HT-29 (cell line): ENCODE measurements at regions not wholly inside any gene's neighbourhood (a gene's known extent, or its start where the extent isn't known, plus 50 kb on each side); places are given as distances from the start of the nearest gene placed in this dataset.
A peak's percentile ranks its signal among the peaks of the same experiment; 100 is the strongest.
"Not testable (repeated sequence)": the region's sequence is repeated elsewhere in the genome, so short reads cannot be mapped to it uniquely, and the experiment has no call there.

ENCODE experiments used
- DNase-seq: peaks from one replicate; pipeline ENCODE4 v3.0.0-alpha.2; 2015; ENCODE audit warnings: low spot score

GRCh38 chr13:19123502-19123901 is 58.1 kb downstream of the TUBA3C start:
- DNase-seq: no peak

DNA sequence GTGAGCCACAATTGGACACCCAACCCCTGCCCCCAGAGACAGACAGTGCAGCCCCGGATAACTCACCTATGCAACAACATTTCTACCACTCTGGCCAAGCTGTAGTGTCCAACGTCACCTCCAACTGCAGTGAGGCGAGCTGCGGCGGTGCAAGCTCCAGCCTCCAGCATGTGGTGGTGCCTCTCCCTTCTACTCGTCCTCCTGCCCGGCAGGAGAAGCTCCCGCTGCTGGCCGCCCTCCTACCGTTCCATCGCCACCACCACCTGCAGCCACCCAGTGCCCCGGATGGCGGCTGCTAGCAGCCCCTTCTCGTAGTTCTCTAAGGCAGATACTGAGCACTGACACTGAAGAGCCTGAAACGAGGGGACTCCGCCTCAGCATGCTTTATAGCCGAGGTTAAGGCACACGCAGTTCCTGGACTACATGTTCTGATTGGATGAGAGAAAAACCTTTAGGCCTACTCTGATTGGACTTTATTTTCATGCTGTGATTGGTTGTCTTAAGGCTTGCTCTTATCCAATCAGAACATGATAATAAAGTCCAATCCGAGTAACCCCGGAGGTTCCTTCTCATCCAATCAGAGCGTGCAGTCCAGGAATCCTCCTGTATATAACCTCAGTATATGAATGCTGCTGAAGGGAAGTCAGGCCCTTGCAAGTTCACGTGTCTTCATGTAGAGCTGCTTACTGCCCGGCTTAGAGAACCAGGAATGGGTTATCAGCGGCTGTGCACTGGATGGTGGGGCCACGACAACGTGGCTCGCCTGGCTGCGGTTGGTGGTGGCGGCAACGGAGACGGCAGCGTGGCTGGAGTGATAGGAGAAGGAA is 63.5 kb downstream of the TUBA3C start:
- DNase-seq: no peak

DNA sequence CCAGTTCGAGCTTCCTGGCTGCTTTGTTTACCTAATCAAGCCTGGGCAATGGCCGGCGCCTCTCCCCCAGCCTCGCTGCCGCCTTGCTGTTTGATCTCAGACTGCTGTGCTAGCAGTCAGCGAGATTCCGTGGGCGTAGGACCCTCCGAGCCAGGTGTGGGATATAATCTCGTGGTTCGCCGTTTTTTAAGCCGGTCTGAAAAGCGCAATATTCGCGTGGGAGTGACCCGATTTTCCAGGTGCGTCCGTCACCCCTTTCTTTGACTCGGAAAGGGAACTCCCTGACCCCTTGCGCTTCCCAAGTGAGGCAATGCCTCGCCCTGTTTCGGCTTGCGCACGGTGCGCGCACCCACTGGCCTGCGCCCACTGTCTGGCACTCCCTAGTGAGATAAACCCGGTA is 72.4 kb downstream of the TUBA3C start:
- not testable (repeated sequence) for DNase-seq

- no peak for DNase-seq
These were observed 78.5 kb downstream of the TUBA3C start for GRCh38 chr13:19103140-19103539.

- DNase-seq: no peak
These were observed 88.3 kb downstream of the TUBA3C start for GRCh38 chr13:19093369-19093768.

GRCh38 chr13:19090495-19090894 is 91.1 kb downstream of the TUBA3C start:
- DNase-seq: no peak

GRCh38 chr13:19089315-19089714 is 92.3 kb downstream of the TUBA3C start:
- DNase-seq: peak; percentile 55

- no peak for DNase-seq
These were observed 93.2 kb downstream of the TUBA3C start for GRCh38 chr13:19088416-19088815.

DNA sequence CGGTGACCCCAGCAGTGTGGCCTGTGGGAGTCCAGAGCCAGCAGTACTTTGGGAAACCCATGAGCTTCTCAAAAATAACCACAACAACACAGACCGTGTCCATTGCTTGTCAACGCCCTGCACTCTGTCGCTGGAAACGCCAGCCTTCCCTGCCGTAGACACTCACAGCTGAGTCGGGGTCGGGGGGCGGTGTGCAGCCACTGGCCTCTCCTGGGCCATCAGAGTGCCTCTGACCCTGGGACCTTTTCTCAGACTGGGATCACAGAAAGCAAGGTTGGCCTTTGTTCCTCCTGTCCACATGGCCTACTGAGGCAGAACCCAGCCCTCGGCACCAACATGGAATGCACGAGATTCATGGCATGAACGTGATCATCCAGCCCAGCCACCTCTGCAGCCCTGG is 95.7 kb downstream of the TUBA3C start:
- DNase-seq: no peak

DNA sequence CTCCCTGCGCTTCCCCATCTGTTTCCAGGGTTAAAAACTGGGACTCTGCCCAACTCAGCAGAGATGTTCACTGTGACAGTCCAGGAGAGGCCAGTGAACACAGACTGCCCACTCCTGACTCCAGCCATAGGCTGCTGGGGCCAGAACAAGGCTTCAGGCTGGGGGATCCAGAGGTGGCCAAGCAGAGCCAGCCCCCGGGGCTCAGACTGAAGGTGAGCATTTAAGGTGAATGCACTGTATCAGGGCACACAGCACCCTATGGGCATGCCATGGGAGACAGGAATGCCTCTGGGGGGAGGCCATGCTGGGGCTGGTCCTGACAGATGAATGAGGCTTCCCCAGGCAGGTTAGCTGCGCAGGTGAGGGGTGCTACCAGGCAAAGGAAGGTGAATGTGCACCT is 96.4 kb downstream of the TUBA3C start:
- no peak for DNase-seq

DNA sequence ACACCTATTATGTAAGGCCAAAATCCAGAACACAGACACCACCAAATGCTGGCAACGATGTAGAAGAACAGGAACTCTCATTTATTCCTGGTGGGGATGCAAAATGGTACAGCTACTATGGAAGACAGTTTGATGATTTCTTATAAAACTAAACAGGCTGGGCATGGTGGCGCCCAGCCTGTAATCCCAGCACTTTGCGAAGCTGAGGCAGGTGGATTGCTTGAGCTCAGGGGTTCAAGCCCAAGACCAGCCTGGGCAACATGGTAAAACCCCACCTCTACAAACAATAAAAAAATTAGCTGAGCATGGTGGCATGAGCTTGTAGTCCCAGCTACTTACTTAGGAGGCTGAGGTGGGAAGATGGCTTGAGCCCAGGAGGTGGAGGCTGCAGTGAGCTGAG is 98.3 kb downstream of the TUBA3C start:
- no peak for DNase-seq

DNA sequence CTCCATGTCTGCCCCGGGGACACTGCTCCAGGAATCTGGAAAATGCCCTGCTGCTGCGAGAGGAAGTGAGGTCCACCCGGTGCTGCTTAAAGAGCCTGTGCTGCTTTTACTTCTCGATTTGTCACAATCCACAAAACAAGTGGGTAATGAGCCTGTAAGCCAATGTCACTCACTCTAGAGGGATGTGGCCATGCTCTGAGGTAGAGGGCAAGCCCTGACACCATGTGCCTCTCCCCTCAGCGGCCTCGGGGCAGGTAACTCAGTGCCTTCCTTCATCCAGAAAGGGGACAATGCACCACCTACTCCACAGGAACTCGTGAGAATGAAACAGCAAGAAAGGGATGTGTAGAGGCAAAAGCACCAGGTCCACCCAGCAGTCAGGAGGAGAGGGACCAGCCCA is 106.2 kb downstream of the TUBA3C start:
- DNase-seq: no peak

DNA sequence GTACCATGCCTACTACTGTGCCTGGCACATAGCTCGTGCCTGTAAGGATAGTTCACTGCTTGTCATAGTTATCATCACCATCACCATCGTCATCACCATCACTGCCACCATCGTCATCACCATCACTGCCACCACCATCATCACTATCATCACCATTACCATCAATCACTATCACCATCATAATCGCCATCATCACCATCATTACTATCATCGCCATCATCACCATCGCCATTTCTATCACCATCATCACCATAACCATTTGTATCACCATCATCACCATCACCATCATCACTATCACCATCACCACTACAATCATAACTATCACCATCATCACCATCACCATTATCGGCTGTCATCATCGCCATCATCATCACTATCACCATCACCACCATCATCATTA is 107.1 kb downstream of the TUBA3C start:
- no peak for DNase-seq

- DNase-seq: not testable (repeated sequence)
These were observed 107.5 kb downstream of the TUBA3C start for GRCh38 chr13:19074106-19074505.

DNA sequence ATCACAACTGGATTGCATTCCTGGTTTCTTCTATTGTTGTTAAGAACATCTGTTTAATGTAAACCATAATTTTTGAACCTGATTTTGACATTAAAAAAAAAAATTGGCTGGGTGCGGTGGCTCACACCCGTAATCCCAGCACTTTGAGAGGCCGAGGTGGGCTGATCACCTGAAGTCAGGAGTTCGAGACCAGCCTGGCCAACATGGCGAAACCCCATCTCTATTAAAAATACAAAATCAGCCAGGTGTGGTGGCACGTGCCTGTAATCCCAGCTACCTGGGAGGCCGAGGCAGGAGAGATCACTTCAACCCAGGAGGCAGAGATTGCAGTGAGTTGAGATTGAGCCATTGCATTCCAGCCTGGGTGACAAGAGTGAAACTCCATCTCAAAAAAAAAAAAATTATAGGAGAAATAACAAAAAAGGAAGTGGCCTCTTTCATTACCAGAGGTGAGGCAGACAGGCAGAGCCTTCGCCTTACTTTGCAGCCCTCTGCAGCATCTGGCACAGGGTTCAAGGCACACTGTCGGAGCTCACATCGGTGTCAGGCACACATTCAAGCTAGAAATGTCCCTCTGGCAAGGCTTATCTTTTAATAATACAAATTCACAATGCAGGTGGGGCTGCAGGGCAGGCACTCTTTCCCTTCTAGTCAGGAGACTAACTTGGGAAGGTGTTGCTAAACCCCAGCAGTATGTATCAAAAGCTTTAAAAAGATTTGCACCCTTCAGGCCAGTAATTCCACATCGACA is 108.5 kb downstream of the TUBA3C start:
- not testable (repeated sequence) for DNase-seq

DNA sequence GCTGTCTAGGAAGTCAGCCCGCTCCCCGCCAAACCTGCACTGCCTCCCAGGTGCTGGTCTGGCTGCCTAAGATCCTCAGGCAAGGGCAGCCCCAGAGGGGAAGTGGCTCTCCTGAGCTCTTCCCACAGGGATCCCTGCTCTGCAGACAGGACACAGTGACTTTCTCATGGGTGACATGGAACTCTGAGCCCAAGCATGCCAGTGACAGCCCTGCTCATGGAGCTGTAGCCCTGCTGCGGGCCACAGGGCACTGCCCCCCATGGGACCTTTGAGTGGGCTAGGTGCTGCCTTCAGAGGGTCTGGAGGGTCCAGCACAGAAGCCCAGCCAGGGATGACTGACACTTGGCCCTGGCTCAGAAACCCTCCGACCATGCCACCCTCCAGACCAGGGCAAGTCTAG is 109.1 kb downstream of the TUBA3C start:
- DNase-seq: no peak

DNA sequence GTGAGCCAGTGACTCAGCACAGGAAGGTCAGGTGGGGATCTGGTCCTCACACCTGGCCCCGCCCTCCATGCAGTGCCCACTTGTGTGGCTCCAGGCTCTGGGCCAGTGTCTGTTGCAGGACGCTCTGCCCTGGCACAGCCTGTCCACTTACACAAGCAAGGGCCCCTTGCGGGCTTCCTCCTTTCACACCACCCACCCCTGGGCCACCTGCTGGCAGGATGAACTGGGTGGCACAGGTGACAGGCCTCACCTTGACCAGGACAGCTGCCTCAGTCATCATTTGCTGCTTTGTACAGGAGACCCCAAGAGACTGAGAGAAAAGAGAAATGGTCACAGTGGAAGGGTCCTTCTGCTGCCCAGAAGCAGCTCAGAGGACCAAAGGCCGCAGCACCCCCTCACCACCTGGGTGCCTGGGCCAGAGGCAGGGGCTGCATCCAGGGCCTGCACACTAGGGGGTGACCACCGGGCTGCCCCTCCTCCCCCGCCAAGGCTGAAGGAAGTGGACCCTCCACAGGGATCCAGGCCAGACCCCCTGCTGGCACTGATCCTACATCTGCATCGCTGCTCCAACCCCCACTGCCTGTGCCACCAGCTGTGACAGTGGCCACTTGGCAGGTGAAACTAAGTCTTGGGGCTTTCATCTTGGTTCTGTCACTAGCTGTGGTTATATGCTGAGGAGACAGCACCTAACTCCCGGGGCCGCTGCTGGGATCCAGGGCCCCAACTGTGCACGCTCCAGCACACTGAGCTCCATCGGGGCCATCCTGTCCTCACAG is 110.3 kb downstream of the TUBA3C start:
- DNase-seq: no peak

GRCh38 chr13:19070398-19070735 is 111.3 kb downstream of the TUBA3C start:
- no peak for DNase-seq

- DNase-seq: no peak
These were observed 111.8 kb downstream of the TUBA3C start for GRCh38 chr13:19069684-19070397.

- no peak for DNase-seq
These were observed 112.9 kb downstream of the TUBA3C start for GRCh38 chr13:19068691-19069090.

- no peak for DNase-seq
These were observed 113.9 kb downstream of the TUBA3C start for GRCh38 chr13:19067767-19068166.

DNA sequence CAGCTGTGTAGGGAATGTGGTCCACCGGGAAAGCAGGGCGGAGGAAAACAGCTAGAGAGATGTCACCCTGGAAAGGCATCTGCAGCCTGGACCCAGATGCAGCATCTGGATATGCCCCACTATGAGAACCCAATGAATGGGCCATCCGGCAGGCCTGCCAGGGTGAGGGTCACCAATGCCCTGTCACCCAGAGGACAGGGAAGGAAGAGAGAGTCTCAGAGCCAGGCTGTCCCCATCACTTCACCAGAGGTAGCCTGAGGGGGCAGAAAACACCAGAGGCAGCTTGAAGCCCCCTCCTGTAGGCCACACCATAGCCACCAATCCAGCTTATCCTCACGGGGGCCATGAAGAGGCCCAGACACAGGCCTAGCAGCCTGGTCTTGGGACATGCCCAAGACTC is 118.8 kb downstream of the TUBA3C start:
- no peak for DNase-seq
